ENCODE measurements at regions not wholly inside any gene's neighbourhood (a gene's known extent, or its start where the extent isn't known, plus 50 kb on each side); places are given as distances from the start of the nearest gene placed in this dataset.

GRCh38 chr6:166689687-166690086 lies 62.6 kb upstream of the RPS6KA2 start:
- TF ChIP-seq POLR2AphosphoS5 (IDR thresholded peaks at IDR 0.05; ENCODE audit: low read depth, low read length) (no peak), POLR2A (IDR thresholded peaks at IDR 0.05; ENCODE audit: low read depth, low read length) (no peak), TAF1 (IDR thresholded peaks at IDR 0.05; ENCODE audit: borderline replicate concordance, low read depth, low read length) (no peak)

Measured in GM12892 (cell line).